GM12873 (cell line): ENCODE measurements at regions not wholly inside any gene's neighbourhood (a gene's known extent, or its start where the extent isn't known, plus 50 kb on each side); places are given as distances from the start of the nearest gene placed in this dataset.

Source experiments
- TF ChIP-seq, protein P1 (sequence below): IDR thresholded peaks from 2 replicates; pipeline ENCODE4 v1.5.1; 2012; ENCODE audit warnings: low read depth, mild to moderate bottlenecking, moderate library complexity, low read length, control low read depth; ENCODE audit not compliant: insufficient read depth; ENCODE audit errors: missing control alignments

GRCh38 chr14:101221549-101222160 is 318.1 kb upstream of the RTL1 start:
- TF ChIP-seq, protein P1, sequence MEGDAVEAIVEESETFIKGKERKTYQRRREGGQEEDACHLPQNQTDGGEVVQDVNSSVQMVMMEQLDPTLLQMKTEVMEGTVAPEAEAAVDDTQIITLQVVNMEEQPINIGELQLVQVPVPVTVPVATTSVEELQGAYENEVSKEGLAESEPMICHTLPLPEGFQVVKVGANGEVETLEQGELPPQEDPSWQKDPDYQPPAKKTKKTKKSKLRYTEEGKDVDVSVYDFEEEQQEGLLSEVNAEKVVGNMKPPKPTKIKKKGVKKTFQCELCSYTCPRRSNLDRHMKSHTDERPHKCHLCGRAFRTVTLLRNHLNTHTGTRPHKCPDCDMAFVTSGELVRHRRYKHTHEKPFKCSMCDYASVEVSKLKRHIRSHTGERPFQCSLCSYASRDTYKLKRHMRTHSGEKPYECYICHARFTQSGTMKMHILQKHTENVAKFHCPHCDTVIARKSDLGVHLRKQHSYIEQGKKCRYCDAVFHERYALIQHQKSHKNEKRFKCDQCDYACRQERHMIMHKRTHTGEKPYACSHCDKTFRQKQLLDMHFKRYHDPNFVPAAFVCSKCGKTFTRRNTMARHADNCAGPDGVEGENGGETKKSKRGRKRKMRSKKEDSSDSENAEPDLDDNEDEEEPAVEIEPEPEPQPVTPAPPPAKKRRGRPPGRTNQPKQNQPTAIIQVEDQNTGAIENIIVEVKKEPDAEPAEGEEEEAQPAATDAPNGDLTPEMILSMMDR = no peak

DNA sequence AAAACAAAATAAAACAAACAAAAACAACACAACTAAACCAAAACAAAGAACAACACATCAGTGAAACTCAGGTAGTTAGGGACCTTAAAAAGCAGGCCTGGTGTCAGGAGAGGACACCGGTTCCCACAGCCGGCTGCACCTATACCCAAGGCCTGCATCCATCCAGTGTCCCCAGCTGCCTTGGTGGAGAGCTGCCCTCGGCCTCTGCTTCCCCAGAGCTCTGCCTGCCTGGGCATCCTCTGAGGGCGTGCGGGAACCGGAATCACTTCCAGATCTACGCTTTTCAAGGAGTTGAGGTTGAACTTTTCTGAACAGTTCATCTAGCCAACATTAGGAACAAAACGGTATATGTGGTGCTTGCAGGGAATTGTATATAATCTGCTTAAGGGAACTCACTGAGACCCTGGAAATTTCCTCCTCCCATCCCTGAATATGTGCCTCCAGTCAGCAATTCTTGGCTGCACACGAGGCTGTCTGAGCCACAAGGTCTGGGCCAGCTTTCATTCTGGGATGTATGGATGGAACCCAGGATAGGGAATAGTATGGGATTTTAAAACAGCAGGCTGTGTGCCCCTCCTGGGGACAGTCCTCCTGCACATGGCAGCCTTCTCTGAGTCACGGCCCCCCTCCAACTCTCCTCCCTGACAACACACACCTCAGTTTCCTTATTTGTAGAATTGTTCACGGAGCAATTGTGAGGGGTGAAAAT is 319.0 kb upstream of the RTL1 start:
- TF ChIP-seq, protein P1 = no peak

DNA sequence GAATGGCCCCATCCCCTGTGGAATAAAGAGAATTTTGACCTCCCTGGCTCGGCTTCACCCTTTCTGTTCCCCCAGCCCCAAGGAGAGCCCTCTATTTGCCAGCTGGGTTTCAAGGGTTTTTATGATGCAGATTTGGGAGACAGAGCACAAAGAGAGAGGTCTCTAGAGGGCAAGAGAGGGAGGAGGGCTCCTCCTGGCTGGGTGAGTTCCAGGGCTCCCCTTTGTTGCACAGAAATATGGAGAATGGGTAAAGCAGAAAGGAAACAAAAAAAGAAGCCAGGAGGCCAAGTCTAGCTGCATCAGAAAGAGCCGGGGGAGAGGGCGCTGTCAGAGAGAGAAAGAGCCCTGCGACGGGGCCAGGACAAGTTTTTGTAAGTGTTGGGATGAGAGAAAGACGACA is 319.6 kb upstream of the RTL1 start:
- TF ChIP-seq, protein P1 = no peak

- TF ChIP-seq, protein P1 = no peak
Measured at GRCh38 chr14:101223561-101224162, 320.1 kb upstream of the RTL1 start.

- TF ChIP-seq, protein P1 = no peak
Measured at GRCh38 chr14:101224356-101225156, 321.0 kb upstream of the RTL1 start.

- TF ChIP-seq, protein P1 = no peak
Measured at GRCh38 chr14:101225157-101226152, 321.9 kb upstream of the RTL1 start.
